Endothelial cell of umbilical vein (primary cell): ENCODE measurements at regions not wholly inside any gene's neighbourhood (a gene's known extent, or its start where the extent isn't known, plus 50 kb on each side); places are given as distances from the start of the nearest gene placed in this dataset.

ENCODE experiments used
- CTCF ChIP-seq, 2 donors: IDR thresholded peaks; 1 replicate in 1 of 2; 2 replicates in 1 of 2; pipeline ENCODE4 v1.5.1; 2011; ENCODE audit warnings: low read length in 2 of 2, mild to moderate bottlenecking in 2 of 2, moderate library complexity in 2 of 2, control low read depth in 1 of 2, inconsistent platforms in 1 of 2, low read depth in 1 of 2; ENCODE audit not compliant: insufficient read depth in 1 of 2; ENCODE audit errors: extremely low read depth in 1 of 2
- EZH2 ChIP-seq: IDR thresholded peaks from 2 replicates; pipeline ENCODE4 v1.6.1; 2012; ENCODE audit warnings: borderline replicate concordance, low read depth, mild to moderate bottlenecking, moderate library complexity, low read length, inconsistent platforms; ENCODE audit not compliant: severe bottlenecking
- JUN ChIP-seq: IDR thresholded peaks from 2 replicates; pipeline ENCODE4 v1.6.1; 2011; ENCODE audit warnings: borderline replicate concordance, low read depth; ENCODE audit not compliant: insufficient read length, insufficient read depth

DNA sequence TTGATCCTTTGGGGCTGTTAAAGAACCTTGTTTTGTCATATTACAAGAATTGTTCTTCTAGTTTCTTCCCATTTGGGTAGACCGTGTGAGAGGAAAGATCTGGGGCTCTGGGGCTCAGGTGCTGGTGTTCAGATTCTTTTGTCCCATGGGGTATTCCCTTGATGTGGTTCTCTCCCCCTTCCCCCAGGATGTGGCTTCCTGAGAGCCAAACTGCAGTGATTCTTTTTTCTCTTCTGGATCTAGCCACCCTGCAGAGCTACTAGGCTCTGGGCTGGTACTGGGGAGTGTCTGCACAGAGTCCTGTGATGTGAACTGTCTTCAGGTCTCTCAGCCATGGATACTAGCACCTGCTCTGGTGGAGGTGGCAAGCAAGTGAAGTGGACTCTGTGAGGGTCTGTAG is 480.5 kb upstream of the MAN1A1 start:
- no peak for TF ChIP-seq CTCF (IDR thresholded peaks at IDR 0.05; ENCODE audit: extremely low read depth in 1 of 2, insufficient read depth in 1 of 2, low read depth in 1 of 2, low read length in 2 of 2)
- no peak for TF ChIP-seq JUN
- no peak for TF ChIP-seq EZH2
